HepG2 (cell line): ENCODE measurements at regions not wholly inside any gene's neighbourhood (a gene's known extent, or its start where the extent isn't known, plus 50 kb on each side); places are given as distances from the start of the nearest gene placed in this dataset.

Source experiments
- ATAC-seq: fragments of 200-7000 bp; cut with Tn5 transposase; 3 replicates; pipeline ENCODE4 v1.9.1; 2020; ENCODE audit warnings: mild to moderate bottlenecking, moderate library complexity
- BruUV-seq: library from RNA; stranded (reverse); fragments of 400-500 nt; replicated peaks from 2 replicates; lab custom pipeline; 2021; lab: Mats Ljungman, UMichigan
- CTCF ChIA-PET: fragments of 300-600 bp; formaldehyde crosslinking; extraction: SDS; loops from one replicate; lab custom pipeline; 2021; ENCODE audit warnings: low total read pairs, inconsistent platforms, low intra/inter-chr PET ratio; lab: Yijun Ruan, JAX
- POLR2A ChIA-PET: fragments of 350-600 bp; sonication (Branson Sonifier 250); formaldehyde crosslinking; loops from one replicate; lab custom pipeline; 2020; ENCODE audit warnings: antibody characterized with exemption, inconsistent platforms; lab: Yijun Ruan, JAX
- DNase-seq: peaks from one replicate; pipeline ENCODE4 v3.0.0-alpha.2; 2015; ENCODE audit warnings: low spot score
- FAIRE-seq: peaks from 3 replicates; lab custom pipeline; 2011; peaks lifted over from hg19 to GRCh38; lab: Jason Lieb, UNC
- H2AFZ ChIP-seq: one replicate; pipeline ENCODE4 v1.6.1; 2011; ENCODE audit warnings: low read length, inconsistent platforms
- H3K27ac ChIP-seq: fragments of 300-600 bp; 3 replicates; pipeline ENCODE4 v1.8.0; 2011; ENCODE audit warnings: mixed run types, mild to moderate bottlenecking, mixed read lengths, low read length, inconsistent platforms; ENCODE audit not compliant: insufficient read depth; ENCODE audit errors: extremely low read length
- H3K27me3 ChIP-seq, 2 experiments: fragments of 200-600 bp in 1 of 2; 2 replicates in 1 of 2; 3 replicates in 1 of 2; pipeline versions ENCODE4 v1.6.0 to v1.8.0; 2011; ENCODE audit warnings: low read length in 2 of 2, mild to moderate bottlenecking in 2 of 2, moderate library complexity in 2 of 2, inconsistent platforms in 1 of 2; ENCODE audit not compliant: insufficient read depth in 2 of 2, control insufficient read depth in 1 of 2
- H3K36me3 ChIP-seq, 2 experiments: fragments of 200-600 bp in 1 of 2; replicated peaks in 1 of 2; 2 replicates in 1 of 2; 3 replicates in 1 of 2; pipeline versions ENCODE4 v1.5.1 to v1.8.0; 2011; ENCODE audit warnings: low read length in 2 of 2, inconsistent platforms in 1 of 2; ENCODE audit not compliant: insufficient read depth in 2 of 2, control insufficient read depth in 1 of 2
- H3K4me1 ChIP-seq: 2 replicates; pipeline ENCODE4 v1.5.1; 2012; ENCODE audit warnings: low read length, inconsistent platforms; ENCODE audit not compliant: insufficient read depth
- H3K4me2 ChIP-seq: 2 replicates; pipeline ENCODE4 v1.6.0; 2011; ENCODE audit warnings: low read depth, low read length, inconsistent platforms
- H3K4me3 ChIP-seq, 3 experiments: fragments of 200-600 bp in 1 of 3; sonication (generic), shearing (Covaris generic) in 1 of 3; replicated peaks in 1 of 3; 2 replicates each; pipeline ENCODE4 v1.5.1; 2011 to 2016; ENCODE audit warnings: low read length in 3 of 3, inconsistent platforms in 2 of 3, low read depth in 2 of 3, mild to moderate bottlenecking in 2 of 3, control low read depth in 1 of 3, mixed read lengths in 1 of 3; ENCODE audit not compliant: insufficient read depth in 1 of 3
- H3K79me2 ChIP-seq: one replicate; pipeline ENCODE4 v1.6.1; 2011; ENCODE audit warnings: low read length, inconsistent platforms; ENCODE audit not compliant: insufficient read depth
- H3K9ac ChIP-seq: 2 replicates; pipeline ENCODE4 v1.6.0; 2011; ENCODE audit warnings: mild to moderate bottlenecking, low read depth, low read length, inconsistent platforms; ENCODE audit not compliant: insufficient read depth
- H3K9me3 ChIP-seq: 2 replicates; pipeline ENCODE4 v1.5.1; 2012; ENCODE audit warnings: mild to moderate bottlenecking, low read length
- H4K20me1 ChIP-seq: 2 replicates; pipeline ENCODE4 v1.6.0; 2011; ENCODE audit warnings: inconsistent platforms, mild to moderate bottlenecking, low read length, moderate library complexity; ENCODE audit not compliant: insufficient read depth
- CBX5 ChIP-seq: sonication (generic); formaldehyde crosslinking; IDR thresholded peaks from 2 replicates; pipeline ENCODE4 v1.4.0; 2020; ENCODE audit warnings: missing genetic modification reagents, borderline replicate concordance
- ERF ChIP-seq: IDR thresholded peaks from 2 replicates; pipeline ENCODE4 v1.6.1; 2018; ENCODE audit warnings: missing biosample characterization, missing genetic modification reagents
- HNRNPH1 ChIP-seq: fragments of 200-400 bp; formaldehyde crosslinking; optimal IDR thresholded peaks from 2 replicates; pipeline ENCODE3; 2017; ENCODE audit warnings: mild to moderate bottlenecking, low read depth, low read length
- KDM2A ChIP-seq: sonication (generic); formaldehyde crosslinking; IDR thresholded peaks from 2 replicates; pipeline ENCODE4 v1.4.0; 2020; ENCODE audit warnings: low read depth, missing genetic modification reagents, borderline replicate concordance
- ONECUT2 ChIP-seq: sonication (generic); formaldehyde crosslinking; IDR thresholded peaks from 2 replicates; pipeline ENCODE4 v1.4.0; 2020; ENCODE audit warnings: missing genetic modification reagents
- RXRB ChIP-seq: IDR thresholded peaks from 2 replicates; pipeline ENCODE4 v1.6.1; 2016; ENCODE audit warnings: borderline replicate concordance, missing genetic modification reagents, missing compliant biosample characterization
- YY1 ChIP-seq: IDR thresholded peaks from 2 replicates; pipeline ENCODE4 v1.6.1; 2011; ENCODE audit warnings: low read length, low read depth, moderate library complexity, mild to moderate bottlenecking; ENCODE audit not compliant: insufficient read depth, insufficient replicate concordance
- ZBTB42 ChIP-seq: sonication (generic); formaldehyde crosslinking; IDR thresholded peaks from 2 replicates; pipeline ENCODE4 v1.5.0; 2020; ENCODE audit warnings: mild to moderate bottlenecking, missing genetic modification reagents
- ZIK1 ChIP-seq: sonication (generic); formaldehyde crosslinking; IDR thresholded peaks from 2 replicates; pipeline ENCODE4 v1.5.0; 2020; ENCODE audit warnings: mild to moderate bottlenecking, low read depth, missing genetic modification reagents, borderline replicate concordance
- ZKSCAN1 ChIP-seq: fragments of 150-350 bp; IDR thresholded peaks from 2 replicates; pipeline ENCODE4 v1.6.1; 2014; ENCODE audit warnings: low read length
- ZMYM2 ChIP-seq: sonication (generic); formaldehyde crosslinking; IDR thresholded peaks from 2 replicates; pipeline ENCODE4 v1.8.0; 2022; ENCODE audit warnings: mild to moderate bottlenecking, missing genetic modification reagents
- ZNF124 ChIP-seq: sonication (generic); formaldehyde crosslinking; IDR thresholded peaks from 2 replicates; pipeline ENCODE4 v1.4.0; 2020; ENCODE audit warnings: missing genetic modification reagents
- ZNF205 ChIP-seq: IDR thresholded peaks from 2 replicates; pipeline ENCODE4 v1.6.1; 2018; ENCODE audit warnings: missing biosample characterization, missing genetic modification reagents
- ZNF333 ChIP-seq: sonication (generic); formaldehyde crosslinking; IDR thresholded peaks from 2 replicates; pipeline ENCODE4 v1.4.0; 2020; ENCODE audit warnings: mild to moderate bottlenecking, missing genetic modification reagents, borderline replicate concordance
- ZNF839 ChIP-seq: sonication (generic); formaldehyde crosslinking; IDR thresholded peaks from 2 replicates; pipeline ENCODE4 v1.4.0; 2020; ENCODE audit warnings: missing genetic modification reagents, mild to moderate bottlenecking, borderline replicate concordance
- ZSCAN12 ChIP-seq: sonication (generic); formaldehyde crosslinking; IDR thresholded peaks from 2 replicates; pipeline ENCODE4 v1.9.0; 2021; ENCODE audit warnings: mild to moderate bottlenecking, missing genetic modification reagents
- ZZZ3 ChIP-seq: sonication (generic); formaldehyde crosslinking; IDR thresholded peaks from 2 replicates; pipeline ENCODE4 v1.4.0; 2020; ENCODE audit warnings: missing genetic modification reagents, mild to moderate bottlenecking, borderline replicate concordance
- WGBS: methylation state at CpG from one replicate; pipeline ENCODE4 v1.1.6; 2017; ENCODE audit warnings: low lambda C conversion rate; 5-methylcytosine and 5-hydroxymethylcytosine counted together
- in situ Hi-C: cut with HindIII; loops from 2 replicates; pipeline ENCODE4 v1.10.0; 2017; ENCODE audit warnings: low pct_unique_long_range_greater_than_20kb; ENCODE audit not compliant: extremely low pct_ligation_motif_present
- intact Hi-C: fragments of 100-400 bp; cut with micrococcal nuclease; formaldehyde crosslinking; loops from one replicate; pipeline ENCODE4 v1.10.0; 2022; ENCODE audit not compliant: unreplicated experiment

GRCh38 chr3:65202395-65202794 lies 514.6 kb upstream of the ADAMTS9 start:
- H3K27ac ChIP-seq: no peak overlapping the region
- FAIRE-seq: no peak
- no peaks in the 10 kb centered on the region for H4K20me1 ChIP-seq
- H3K4me2 ChIP-seq: no peak overlapping the region
- no peak overlapping the region for H3K9ac ChIP-seq
- CTCF ChIA-PET: no interaction called here
- no peak for ATAC-seq
- in situ Hi-C loops: no loop called here
- intact Hi-C loops: no loop called here
- H3K9me3 ChIP-seq: no peaks in the 10 kb centered on the region
- BruUV-seq: no TSS peak
- H3K4me1 ChIP-seq: no peaks in the 10 kb centered on the region
- H3K27me3 ChIP-seq: no peaks in the 10 kb centered on the region
- no peak overlapping the region for H2AFZ ChIP-seq
- WGBS: 12% methylated on average over 2 of the region's 2 CpGs
- H3K4me3 ChIP-seq: no peak overlapping the region
- POLR2A ChIA-PET: no interaction called here
- no peak for TF ChIP-seq RXRB (CRISPR knock-in tag)
- TF ChIP-seq ZNF333 (CRISPR knock-in tag): no peak
- no peaks in the 10 kb centered on the region for H3K36me3 ChIP-seq
- DNase-seq: no peak
- no peaks in the 10 kb centered on the region for H3K79me2 ChIP-seq

DNA sequence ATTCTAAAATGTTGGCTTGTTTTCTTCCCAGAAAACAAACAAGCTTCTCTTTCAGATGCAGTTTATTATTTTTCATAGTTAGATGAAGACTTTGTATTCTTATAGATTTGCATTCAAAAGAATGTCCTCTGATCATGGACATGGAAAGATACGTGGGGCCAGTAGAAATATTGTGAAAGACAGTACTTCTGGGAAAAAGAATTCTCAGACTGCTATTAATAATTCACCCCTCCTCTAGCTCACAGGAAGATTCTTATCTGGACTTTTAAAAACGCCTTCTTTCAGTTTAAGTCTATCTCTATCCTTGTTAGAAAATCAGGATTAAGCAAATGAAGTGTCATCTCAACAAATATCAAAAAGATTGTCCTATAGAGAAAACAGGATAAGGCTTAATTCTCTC lies 514.1 kb upstream of the ADAMTS9 start:
- in situ Hi-C loops: no loop called here
- intact Hi-C loops: no loop called here
- ChIA-PET POLR2A (no interaction called here), CTCF (no interaction called here)
- H3K9ac ChIP-seq: no peak overlapping the region
- H3K27me3 ChIP-seq: no peaks in the 10 kb centered on the region
- H4K20me1 ChIP-seq: no peaks in the 10 kb centered on the region
- no peak overlapping the region for H2AFZ ChIP-seq
- H3K4me3 ChIP-seq: no peak overlapping the region
- no peak overlapping the region for H3K4me2 ChIP-seq
- WGBS: 0% methylated on average over 2 of the region's 2 CpGs
- no TSS peak for BruUV-seq
- H3K36me3 ChIP-seq: no peaks in the 10 kb centered on the region
- no peaks in the 10 kb centered on the region for H3K9me3 ChIP-seq
- FAIRE-seq: no peak
- no peak for ATAC-seq
- no peak overlapping the region for H3K27ac ChIP-seq
- H3K79me2 ChIP-seq: no peaks in the 10 kb centered on the region
- DNase-seq: no peak
- no peaks in the 10 kb centered on the region for H3K4me1 ChIP-seq
- TF ChIP-seq ZNF839 (CRISPR knock-in tag) (no peak), ZIK1 (CRISPR knock-in tag) (no peak), KDM2A (CRISPR knock-in tag) (no peak), ZKSCAN1 (no peak), YY1 (no peak), ERF (CRISPR knock-in tag) (no peak), CBX5 (CRISPR knock-in tag) (no peak), HNRNPH1 (no peak), ZZZ3 (CRISPR knock-in tag) (no peak), ZMYM2 (CRISPR knock-in tag) (no peak), ZNF124 (CRISPR knock-in tag) (no peak), ZSCAN12 (CRISPR knock-in tag) (no peak), ZBTB42 (CRISPR knock-in tag) (no peak), ZNF205 (CRISPR knock-in tag) (no peak), ONECUT2 (CRISPR knock-in tag) (no peak)
